ENCODE measurements at regions not wholly inside any gene's neighbourhood (a gene's known extent, or its start where the extent isn't known, plus 50 kb on each side); places are given as distances from the start of the nearest gene placed in this dataset.

DNA sequence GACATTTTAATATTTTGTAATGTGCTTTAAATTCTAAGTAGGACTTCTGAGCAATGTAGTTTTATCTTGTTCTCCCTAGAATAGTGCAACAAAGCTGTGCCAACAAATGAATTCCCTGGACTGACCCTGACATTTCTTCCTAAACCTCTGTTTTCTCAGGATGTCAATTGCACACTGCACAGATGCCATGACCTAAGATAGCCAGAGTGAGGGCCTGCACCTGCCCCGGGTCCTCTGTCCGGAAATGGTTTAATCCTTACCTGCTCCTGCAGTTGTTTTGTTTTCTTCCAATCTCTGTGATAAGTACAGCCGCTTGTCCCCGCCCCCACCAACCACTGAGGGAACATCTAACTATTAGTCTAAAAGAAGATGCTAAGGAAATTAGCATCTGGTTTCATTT is 831.5 kb downstream of the GALC start:
- DNase-seq = no peak

DNA sequence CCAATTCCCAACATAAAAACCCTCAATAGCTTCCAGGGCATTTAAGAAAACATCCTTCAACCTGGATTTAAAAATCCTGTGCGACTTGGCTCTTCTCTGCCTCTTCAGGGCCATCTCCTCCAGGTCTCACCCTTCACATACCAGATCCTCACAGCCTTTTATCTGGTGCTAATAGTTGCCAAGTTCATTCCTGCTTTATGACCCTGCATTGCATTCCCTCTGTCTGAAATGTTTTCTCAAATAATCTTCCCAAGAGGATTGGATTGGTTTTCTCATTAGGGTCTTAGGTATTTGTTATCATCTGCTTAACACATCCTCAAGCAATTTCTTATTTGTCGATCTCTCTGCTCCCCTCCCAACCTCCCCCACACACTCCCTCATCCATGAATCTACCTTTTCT is 832.0 kb downstream of the GALC start:
- DNase-seq = no peak

DNA sequence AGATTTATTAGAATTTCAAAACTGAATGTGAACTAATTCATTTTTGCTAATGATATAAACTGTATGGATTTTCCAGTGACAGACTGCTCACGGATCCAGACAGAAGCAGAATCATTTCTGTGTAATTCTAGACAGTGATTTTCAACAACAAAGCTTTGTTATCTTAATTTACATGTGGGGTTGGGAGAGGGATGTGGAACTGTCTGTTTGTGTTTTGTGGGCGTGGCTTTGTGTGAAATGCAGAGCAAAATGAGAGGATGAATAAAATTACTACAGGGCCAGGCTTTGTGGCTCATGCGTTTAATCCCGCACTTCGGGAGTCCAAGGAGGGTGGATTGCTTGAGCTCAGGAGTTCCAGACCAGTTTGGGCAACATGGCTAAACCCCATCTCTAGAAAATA is 834.7 kb downstream of the GALC start:
- no peak for DNase-seq

DNA sequence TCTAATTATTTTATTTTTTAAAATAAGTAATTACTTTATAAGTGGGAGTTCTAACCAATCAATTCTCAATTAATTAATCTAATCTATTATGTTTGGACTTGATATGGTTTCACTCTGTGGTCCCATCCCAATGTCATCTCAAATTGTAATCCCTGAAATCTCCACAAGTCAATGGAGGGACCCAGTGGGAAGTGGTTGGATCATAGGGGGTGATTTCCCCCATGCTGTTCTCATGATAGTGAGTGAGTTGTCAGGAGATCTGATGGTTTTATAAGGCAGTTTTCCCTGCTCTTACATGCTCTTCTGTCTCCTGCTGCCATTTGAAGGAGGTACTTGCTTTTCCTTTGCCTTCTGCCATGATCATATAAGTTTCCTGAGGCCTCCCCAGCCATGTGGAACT is 836.1 kb downstream of the GALC start:
- DNase-seq = no peak

DNA sequence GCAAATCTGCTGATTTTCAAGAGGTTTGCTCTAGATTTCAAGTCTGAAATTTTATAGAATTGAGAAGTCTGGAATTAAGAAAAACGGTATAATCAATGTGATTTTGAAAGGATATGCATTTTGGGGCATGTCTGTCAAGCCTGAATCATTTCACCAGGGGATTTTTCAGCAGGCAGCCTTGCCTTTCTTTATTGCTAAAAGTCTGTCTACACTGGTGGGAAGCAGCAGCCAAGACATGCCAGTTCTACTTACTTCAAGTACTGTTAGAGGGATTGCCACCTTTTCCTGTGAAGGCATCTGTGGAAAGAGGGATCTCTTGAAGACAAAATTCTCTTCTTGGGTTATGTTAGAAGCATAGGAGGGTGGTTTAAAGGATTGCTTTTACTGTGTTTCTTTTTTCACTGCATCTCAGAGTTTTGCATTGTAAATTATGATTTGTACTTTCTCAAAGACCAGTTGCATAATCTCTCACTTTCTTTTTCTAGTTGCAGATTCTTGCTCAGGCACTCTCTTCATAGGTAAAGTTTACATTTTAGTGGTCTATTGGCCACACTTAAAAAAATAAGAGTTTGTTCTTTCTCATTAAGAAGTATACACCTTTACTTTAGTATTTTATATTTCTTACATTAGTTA is 837.0 kb downstream of the GALC start:
- no peak for DNase-seq

DNA sequence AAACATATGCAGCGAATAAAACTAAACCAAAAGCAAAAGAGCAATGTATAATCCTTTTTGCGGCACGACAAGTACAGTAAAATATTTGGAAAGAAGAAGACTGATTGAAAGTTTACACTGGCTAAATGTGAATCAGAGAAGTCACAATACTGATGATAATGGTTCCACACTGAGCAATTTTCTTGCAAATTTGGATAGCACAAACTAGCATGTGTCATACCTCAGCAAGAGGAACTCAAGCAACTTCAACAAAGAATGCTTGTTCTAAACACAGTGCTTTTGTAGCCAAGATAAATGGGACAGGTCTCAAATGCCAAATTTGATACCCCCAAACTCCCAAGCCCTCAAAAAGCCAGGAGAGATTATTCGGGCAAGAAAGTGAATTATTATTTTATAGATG is 839.1 kb downstream of the GALC start:
- no peak for DNase-seq

DNA sequence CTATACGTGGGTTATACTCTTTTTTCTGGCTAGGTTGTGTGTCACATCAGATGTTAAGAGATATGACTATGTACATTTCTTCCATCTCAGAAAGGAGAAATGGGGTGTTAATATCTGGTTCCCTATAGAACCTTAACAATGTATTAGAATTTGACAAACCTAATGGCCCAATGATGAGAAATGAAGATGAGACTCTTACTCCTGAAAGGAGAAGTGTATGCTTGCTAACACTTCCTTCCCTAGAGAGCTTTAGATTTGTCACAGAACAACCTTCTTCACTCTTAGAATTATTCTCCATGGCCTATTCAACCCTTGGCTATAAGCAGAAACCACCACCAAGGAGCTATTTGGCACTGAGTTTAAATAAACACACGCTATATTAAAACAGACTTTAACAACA is 839.6 kb downstream of the GALC start:
- no peak for DNase-seq

DNA sequence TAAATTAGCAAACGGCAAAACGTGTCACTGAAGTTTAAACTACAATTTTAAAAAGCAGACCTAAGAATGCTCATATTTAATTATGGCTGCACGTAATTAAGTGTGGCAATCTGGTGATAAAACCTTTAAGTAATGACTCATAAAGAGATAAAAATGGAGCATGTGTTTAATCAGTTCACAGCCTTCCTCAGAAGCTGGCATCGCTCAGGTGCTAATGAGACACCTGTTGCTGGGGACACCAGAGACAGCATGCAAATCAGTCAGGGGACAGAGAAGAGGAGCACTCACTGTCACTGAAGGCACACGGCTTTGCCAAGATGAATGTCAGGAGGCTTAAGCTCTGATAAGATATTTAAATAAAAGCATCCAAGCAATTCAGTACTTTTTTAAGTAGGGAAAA is 840.3 kb downstream of the GALC start:
- no peak for DNase-seq

- no peak for DNase-seq
These were observed 843.2 kb downstream of the GALC start for GRCh38 chr14:87149583-87150354.

GRCh38 chr14:87148655-87149054 is 844.3 kb downstream of the GALC start:
- DNase-seq = no peak

DNA sequence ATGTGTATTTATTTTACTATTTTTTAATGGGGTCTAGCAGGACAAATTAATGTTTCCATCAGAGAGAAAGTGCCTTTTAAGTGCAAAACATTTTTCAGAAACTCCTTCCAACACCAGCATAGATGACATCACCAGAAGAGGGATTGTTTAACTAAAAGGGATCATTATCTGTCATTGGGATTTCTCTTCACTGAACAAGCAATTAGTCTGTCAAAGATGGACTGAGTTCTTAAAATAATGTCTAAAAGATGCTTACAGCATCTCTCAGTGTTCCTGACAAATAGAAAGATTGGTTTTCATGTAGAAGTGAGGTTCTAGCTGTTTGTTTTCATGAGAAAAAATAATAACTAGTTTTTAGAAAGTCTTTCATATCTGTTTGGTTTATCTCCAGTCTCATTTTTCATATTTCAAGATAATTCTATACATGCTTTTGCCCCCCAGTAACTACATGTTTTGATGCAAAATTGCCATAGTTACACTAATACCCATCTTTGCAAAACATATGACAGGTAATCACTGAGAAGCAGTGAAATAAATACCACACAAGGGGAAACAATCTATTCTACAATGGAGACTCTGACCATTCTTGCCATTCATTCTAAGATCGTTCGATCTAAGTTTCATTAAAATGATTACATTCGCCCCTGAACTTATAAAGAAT is 850.3 kb downstream of the GALC start:
- DNase-seq = no peak

DNA sequence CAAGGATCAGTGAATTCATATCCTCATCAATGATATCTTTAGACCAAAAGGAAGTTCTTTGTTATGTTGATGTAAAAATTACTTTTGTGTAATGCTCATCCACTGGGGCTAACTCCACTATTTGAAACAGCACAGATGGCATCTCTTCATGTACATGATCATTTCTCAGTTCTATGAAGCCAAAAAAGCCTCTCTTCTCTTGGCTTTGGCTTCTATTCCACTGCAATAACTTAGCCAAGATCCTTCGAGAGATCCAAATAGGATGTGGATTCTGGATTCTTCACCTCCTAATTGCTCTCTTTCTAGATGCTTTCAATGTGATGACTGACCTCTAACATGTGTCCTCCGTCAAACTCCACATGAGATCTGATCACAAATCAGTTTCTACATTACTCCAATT is 851.2 kb downstream of the GALC start:
- DNase-seq = no peak

GRCh38 chr14:87139299-87139698 is 853.7 kb downstream of the GALC start:
- DNase-seq = no peak

DNA sequence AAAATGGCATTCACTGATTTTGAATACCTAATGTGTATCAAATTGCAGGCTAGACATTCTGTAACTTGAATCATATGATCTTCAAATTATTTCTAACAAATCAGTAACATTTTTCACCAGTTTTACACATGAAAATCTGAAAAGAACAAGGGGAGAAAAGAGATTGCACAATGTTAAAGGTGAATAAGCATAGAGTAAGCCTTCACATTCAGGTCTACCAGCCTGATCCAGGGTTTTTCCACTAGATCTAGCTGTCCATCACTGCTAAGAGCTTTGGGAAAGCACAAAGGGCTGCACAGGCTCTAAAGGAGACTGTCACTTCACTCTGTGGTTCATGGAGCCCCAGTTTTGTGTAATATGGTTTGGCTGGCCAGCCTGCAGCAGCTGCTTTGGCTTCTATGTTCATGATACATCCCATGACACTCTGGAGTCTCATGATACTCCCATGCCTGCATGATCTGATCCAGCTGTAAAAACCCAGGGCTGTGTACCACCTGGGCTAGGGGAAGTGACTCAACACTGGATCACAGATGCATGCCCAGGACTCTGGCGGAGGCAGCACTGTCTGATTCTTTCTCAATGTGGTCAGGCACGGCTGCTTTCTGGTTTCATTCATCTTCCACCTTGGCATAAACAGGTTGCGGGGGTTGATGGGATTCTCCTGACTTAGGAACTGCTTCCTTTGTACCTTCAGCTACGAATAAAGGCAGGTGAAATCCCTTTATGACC is 859.7 kb downstream of the GALC start:
- DNase-seq = no peak

DNA sequence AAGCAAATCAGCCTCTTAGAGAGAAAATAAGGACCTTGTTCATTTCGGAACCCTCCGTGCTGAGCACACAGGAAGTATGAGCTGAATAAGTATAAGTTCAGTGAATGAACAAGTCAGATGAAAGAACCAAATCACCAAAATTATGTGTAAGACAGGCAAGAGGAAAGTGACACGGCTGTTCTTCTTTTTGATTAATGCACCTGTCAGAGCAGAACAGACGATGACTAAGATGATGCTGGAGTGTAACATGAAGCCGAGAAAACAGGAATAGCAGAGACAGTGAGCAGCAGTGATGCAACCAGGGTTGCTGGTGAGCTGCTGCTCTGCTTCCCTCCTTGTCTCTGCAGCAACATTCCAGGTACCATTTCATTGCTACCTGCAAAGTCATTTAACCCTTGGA is 861.1 kb downstream of the GALC start:
- DNase-seq = no peak

DNA sequence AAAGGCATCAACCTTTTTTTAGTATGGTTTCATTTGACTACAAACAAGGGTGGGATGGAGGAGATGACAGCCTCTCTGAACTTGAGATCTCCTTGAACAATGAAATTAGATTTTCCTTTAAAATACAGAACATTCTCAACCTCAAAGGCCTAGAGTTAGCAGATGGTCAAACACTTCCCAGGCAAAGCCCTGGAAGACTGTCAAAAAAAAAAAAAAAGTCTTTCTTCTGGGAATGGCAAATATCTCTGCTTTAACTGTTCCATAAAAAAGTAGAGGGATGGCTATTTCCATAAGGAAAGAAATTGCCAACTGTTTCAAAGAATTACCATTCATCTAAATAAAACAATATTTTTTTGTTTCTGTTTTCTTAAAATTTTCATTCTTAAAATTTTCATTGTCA is 870.8 kb downstream of the GALC start:
- DNase-seq = no peak

DNA sequence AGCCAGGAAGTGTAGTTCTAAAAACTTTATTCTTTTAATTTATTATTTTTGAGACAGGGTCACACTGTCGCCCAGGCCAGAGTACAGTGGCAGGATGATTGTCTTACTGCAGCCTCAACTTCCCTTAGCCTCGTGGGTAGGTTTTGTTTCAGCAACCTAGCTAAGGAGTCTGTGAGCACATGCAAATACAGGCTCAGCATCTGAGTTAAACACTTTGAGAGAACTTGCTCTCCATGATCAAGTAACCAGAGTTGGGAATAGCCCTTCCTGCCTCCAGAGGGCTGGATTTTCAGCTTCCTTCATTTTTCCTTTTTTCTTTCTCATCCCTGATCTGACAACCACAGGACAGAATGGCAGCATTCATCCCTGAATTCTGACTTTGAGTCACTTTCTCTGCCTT is 871.3 kb downstream of the GALC start:
- DNase-seq = no peak

GRCh38 chr14:87115234-87115633 is 877.7 kb downstream of the GALC start:
- no peak for DNase-seq

GRCh38 chr14:87113286-87113685 is 879.7 kb downstream of the GALC start:
- no peak for DNase-seq

- no peak for DNase-seq
These were observed 881.2 kb downstream of the GALC start for GRCh38 chr14:87111741-87112140.

- DNase-seq = no peak
These were observed 881.9 kb downstream of the GALC start for GRCh38 chr14:87111126-87111525.

DNA sequence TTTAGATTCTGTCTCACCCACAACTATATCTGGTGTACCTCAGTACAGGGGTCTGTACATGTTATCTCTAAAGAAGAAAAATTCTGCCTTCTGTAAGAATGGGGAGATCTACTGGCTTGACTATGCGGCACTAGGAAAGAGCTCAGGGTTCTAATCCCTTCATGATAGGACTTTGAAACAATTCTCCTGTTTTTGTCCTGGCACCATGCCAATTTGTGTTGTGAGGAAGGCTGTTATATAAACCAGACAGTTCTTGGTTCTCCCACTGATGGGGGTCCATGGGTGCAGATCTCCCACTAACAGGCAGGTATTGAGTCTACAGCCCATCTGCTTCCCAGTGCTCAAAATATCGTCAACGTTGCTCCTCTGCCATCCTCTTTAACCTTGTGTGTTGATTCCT is 883.7 kb downstream of the GALC start:
- no peak for DNase-seq

- DNase-seq = no peak
These were observed 884.3 kb downstream of the GALC start for GRCh38 chr14:87108726-87109125.

All from right lung (tissue), 2 donors.